ENCODE measurements at regions not wholly inside any gene's neighbourhood (a gene's known extent, or its start where the extent isn't known, plus 50 kb on each side); places are given as distances from the start of the nearest gene placed in this dataset.

GRCh38 chr6:115720900-115721299 lies 339.8 kb downstream of the FRK start:
- H3K27ac Mint-ChIP-seq, result no peak overlapping the region
- H3K4me3 Mint-ChIP-seq, result no peak overlapping the region
- no peaks in the 10 kb centered on the region for H3K4me1 Mint-ChIP-seq (ENCODE audit: low read depth)
- no peaks in the 10 kb centered on the region for H3K9me3 Mint-ChIP-seq
- H3K27me3 Mint-ChIP-seq (ENCODE audit: low read depth), result no peaks in the 10 kb centered on the region
- H3K36me3 Mint-ChIP-seq (ENCODE audit: low read depth), result no peaks in the 10 kb centered on the region

GRCh38 chr6:115717472-115717871 lies 343.2 kb downstream of the FRK start:
- Mint-ChIP-seq H3K27me3 (ENCODE audit: low read depth) (no peaks in the 10 kb centered on the region), H3K4me1 (ENCODE audit: low read depth) (no peaks in the 10 kb centered on the region), H3K36me3 (ENCODE audit: low read depth) (no peaks in the 10 kb centered on the region), H3K4me3 (no peak overlapping the region), H3K27ac (no peak overlapping the region), H3K9me3 (no peaks in the 10 kb centered on the region)

- Mint-ChIP-seq H3K4me3 (no peak overlapping the region), H3K27ac (no peak overlapping the region), H3K9me3 (no peaks in the 10 kb centered on the region)
Observed at GRCh38 chr6:115717062-115717461, 343.6 kb downstream of the FRK start.

GRCh38 chr6:115712291-115712961 lies 348.3 kb downstream of the FRK start:
- Mint-ChIP-seq H3K27me3 (ENCODE audit: low read depth) (no peaks in the 10 kb centered on the region), H3K4me3 (no peak overlapping the region), H3K9me3 (no peaks in the 10 kb centered on the region), H3K36me3 (ENCODE audit: low read depth) (no peaks in the 10 kb centered on the region), H3K27ac (no peak overlapping the region), H3K4me1 (ENCODE audit: low read depth) (no peaks in the 10 kb centered on the region)

More at GRCh38 chr6:115717062-115717461, 343.6 kb downstream of the FRK start:
- Mint-ChIP-seq H3K36me3 (ENCODE audit: low read depth) (no peaks in the 10 kb centered on the region), H3K27me3 (ENCODE audit: low read depth) (no peaks in the 10 kb centered on the region), H3K4me1 (ENCODE audit: low read depth) (no peaks in the 10 kb centered on the region)

- Mint-ChIP-seq H3K27me3 (ENCODE audit: low read depth) (no peaks in the 10 kb centered on the region), H3K27ac (no peak overlapping the region), H3K4me3 (no peak overlapping the region), H3K36me3 (ENCODE audit: low read depth) (no peaks in the 10 kb centered on the region), H3K9me3 (no peaks in the 10 kb centered on the region), H3K4me1 (ENCODE audit: low read depth) (no peaks in the 10 kb centered on the region)
Observed at GRCh38 chr6:115708850-115709249, 351.8 kb downstream of the FRK start.

GRCh38 chr6:115706981-115707380 lies 353.7 kb downstream of the FRK start:
- H3K27me3 Mint-ChIP-seq (ENCODE audit: low read depth), result no peaks in the 10 kb centered on the region

GRCh38 chr6:115706324-115706723 lies 354.4 kb downstream of the FRK start:
- Mint-ChIP-seq H3K4me3 (no peak overlapping the region), H3K36me3 (ENCODE audit: low read depth) (no peaks in the 10 kb centered on the region), H3K4me1 (ENCODE audit: low read depth) (no peaks in the 10 kb centered on the region), H3K27me3 (ENCODE audit: low read depth) (no peaks in the 10 kb centered on the region), H3K9me3 (peaks cover 8% of the 10 kb centered on the region), H3K27ac (no peak overlapping the region)

More at GRCh38 chr6:115706981-115707380, 353.7 kb downstream of the FRK start:
- H3K9me3 Mint-ChIP-seq, result peaks cover 8% of the 10 kb centered on the region
- H3K36me3 Mint-ChIP-seq (ENCODE audit: low read depth), result no peaks in the 10 kb centered on the region
- H3K4me3 Mint-ChIP-seq, result no peak overlapping the region
- H3K27ac Mint-ChIP-seq, result no peak overlapping the region
- H3K4me1 Mint-ChIP-seq (ENCODE audit: low read depth), result no peaks in the 10 kb centered on the region

- no peaks in the 10 kb centered on the region for H3K27me3 Mint-ChIP-seq (ENCODE audit: low read depth)
- no peak overlapping the region for H3K4me3 Mint-ChIP-seq
- no peaks in the 10 kb centered on the region for H3K36me3 Mint-ChIP-seq (ENCODE audit: low read depth)
- H3K4me1 Mint-ChIP-seq (ENCODE audit: low read depth), result no peaks in the 10 kb centered on the region
- no peak overlapping the region for H3K27ac Mint-ChIP-seq
- H3K9me3 Mint-ChIP-seq, result peaks cover 8% of the 10 kb centered on the region
Observed at GRCh38 chr6:115704028-115704427, 356.7 kb downstream of the FRK start.

GRCh38 chr6:115691433-115691832 lies 369.3 kb downstream of the FRK start:
- peaks cover 3% of the 10 kb centered on the region for H3K9me3 Mint-ChIP-seq
- no peaks in the 10 kb centered on the region for H3K36me3 Mint-ChIP-seq (ENCODE audit: low read depth)
- no peak overlapping the region for H3K27ac Mint-ChIP-seq
- no peaks in the 10 kb centered on the region for H3K27me3 Mint-ChIP-seq (ENCODE audit: low read depth)
- no peak overlapping the region for H3K4me3 Mint-ChIP-seq
- H3K4me1 Mint-ChIP-seq (ENCODE audit: low read depth), result no peaks in the 10 kb centered on the region

GRCh38 chr6:115690854-115691253 lies 369.8 kb downstream of the FRK start:
- Mint-ChIP-seq H3K27ac (no peak overlapping the region), H3K4me3 (no peak overlapping the region), H3K4me1 (ENCODE audit: low read depth) (no peaks in the 10 kb centered on the region), H3K27me3 (ENCODE audit: low read depth) (no peaks in the 10 kb centered on the region), H3K36me3 (ENCODE audit: low read depth) (no peaks in the 10 kb centered on the region), H3K9me3 (peaks cover 3% of the 10 kb centered on the region)

- H3K36me3 Mint-ChIP-seq (ENCODE audit: low read depth), result no peaks in the 10 kb centered on the region
- H3K27ac Mint-ChIP-seq, result no peak overlapping the region
- no peaks in the 10 kb centered on the region for H3K27me3 Mint-ChIP-seq (ENCODE audit: low read depth)
- no peak overlapping the region for H3K4me3 Mint-ChIP-seq
- H3K9me3 Mint-ChIP-seq, result no peaks in the 10 kb centered on the region
- H3K4me1 Mint-ChIP-seq (ENCODE audit: low read depth), result no peaks in the 10 kb centered on the region
Observed at GRCh38 chr6:115681978-115682775, 378.5 kb downstream of the FRK start.

GRCh38 chr6:115680621-115681020 lies 380.1 kb downstream of the FRK start:
- Mint-ChIP-seq H3K36me3 (ENCODE audit: low read depth) (no peaks in the 10 kb centered on the region), H3K27ac (no peak overlapping the region), H3K4me3 (no peak overlapping the region), H3K4me1 (ENCODE audit: low read depth) (no peaks in the 10 kb centered on the region), H3K9me3 (no peaks in the 10 kb centered on the region), H3K27me3 (ENCODE audit: low read depth) (no peaks in the 10 kb centered on the region)

GRCh38 chr6:115677198-115677597 lies 383.5 kb downstream of the FRK start:
- Mint-ChIP-seq H3K9me3 (no peaks in the 10 kb centered on the region), H3K4me1 (ENCODE audit: low read depth) (no peaks in the 10 kb centered on the region), H3K27me3 (ENCODE audit: low read depth) (no peaks in the 10 kb centered on the region), H3K36me3 (ENCODE audit: low read depth) (no peaks in the 10 kb centered on the region), H3K27ac (no peak overlapping the region), H3K4me3 (no peak overlapping the region)

- H3K27me3 Mint-ChIP-seq (ENCODE audit: low read depth), result no peaks in the 10 kb centered on the region
- H3K4me1 Mint-ChIP-seq (ENCODE audit: low read depth), result no peaks in the 10 kb centered on the region
- H3K36me3 Mint-ChIP-seq (ENCODE audit: low read depth), result no peaks in the 10 kb centered on the region
- no peak overlapping the region for H3K27ac Mint-ChIP-seq
- no peaks in the 10 kb centered on the region for H3K9me3 Mint-ChIP-seq
- H3K4me3 Mint-ChIP-seq, result no peak overlapping the region
Observed at GRCh38 chr6:115675443-115675842, 385.2 kb downstream of the FRK start.

GRCh38 chr6:115668781-115669180 lies 391.9 kb downstream of the FRK start:
- Mint-ChIP-seq H3K36me3 (ENCODE audit: low read depth) (no peaks in the 10 kb centered on the region), H3K27me3 (ENCODE audit: low read depth) (no peaks in the 10 kb centered on the region), H3K27ac (no peak overlapping the region), H3K4me1 (ENCODE audit: low read depth) (no peaks in the 10 kb centered on the region), H3K9me3 (no peaks in the 10 kb centered on the region), H3K4me3 (no peak overlapping the region)

Measured in T-helper 1 cell treated with Interleukin-12 subunit alpha and Interleukin-12 subunit beta and Interleukin-4 antibody, amounts not matched to agents 30 μg/mL and 1 μg/mL, for 36 hours (primary cell).